HG03039 (cell line): ENCODE measurements at regions not wholly inside any gene's neighbourhood (a gene's known extent, or its start where the extent isn't known, plus 50 kb on each side); places are given as distances from the start of the nearest gene placed in this dataset.

ENCODE experiments used
- ATAC-seq: cut with Tn5 transposase; IDR thresholded peaks from one replicate; pipeline ENCODE4 v1.9.1; 2021; ENCODE audit warnings: mild to moderate bottlenecking, moderate library complexity; ENCODE audit not compliant: unreplicated experiment

GRCh38 chr9:16328349-16328748, 542.1 kb downstream of the BNC2 start:
- ATAC-seq = no peak

GRCh38 chr9:16329671-16330113, 540.8 kb downstream of the BNC2 start:
- ATAC-seq = no peak

- ATAC-seq = no peak
Measured at GRCh38 chr9:16331031-16331430, 539.4 kb downstream of the BNC2 start.

- ATAC-seq = no peak
Measured at GRCh38 chr9:16331527-16331926, 538.9 kb downstream of the BNC2 start.

GRCh38 chr9:16333691-16334090, 536.8 kb downstream of the BNC2 start:
- no peak for ATAC-seq

GRCh38 chr9:16335788-16336580, 534.5 kb downstream of the BNC2 start:
- ATAC-seq = no peak

- no peak for ATAC-seq
Measured at GRCh38 chr9:16336833-16337232, 533.6 kb downstream of the BNC2 start.

- no peak for ATAC-seq
Measured at GRCh38 chr9:16337322-16338029, 533.0 kb downstream of the BNC2 start.

- ATAC-seq = no peak
Measured at GRCh38 chr9:16341177-16341576, 529.3 kb downstream of the BNC2 start.

GRCh38 chr9:16342246-16343020, 528.0 kb downstream of the BNC2 start:
- ATAC-seq = no peak

- ATAC-seq = no peak
Measured at GRCh38 chr9:16343249-16344237, 526.9 kb downstream of the BNC2 start.

- ATAC-seq = no peak
Measured at GRCh38 chr9:16344343-16344742, 526.1 kb downstream of the BNC2 start.

GRCh38 chr9:16345902-16346301, 524.6 kb downstream of the BNC2 start:
- no peak for ATAC-seq

- ATAC-seq = no peak
Measured at GRCh38 chr9:16347886-16348285, 522.6 kb downstream of the BNC2 start.

GRCh38 chr9:16348531-16348930, 521.9 kb downstream of the BNC2 start:
- ATAC-seq = no peak

- ATAC-seq = no peak
Measured at GRCh38 chr9:16352251-16352650, 518.2 kb downstream of the BNC2 start.

- no peak for ATAC-seq
Measured at GRCh38 chr9:16352791-16353401, 517.6 kb downstream of the BNC2 start.

- ATAC-seq = no peak
Measured at GRCh38 chr9:16356196-16356765, 514.2 kb downstream of the BNC2 start.

- ATAC-seq = no peak
Measured at GRCh38 chr9:16357828-16358227, 512.6 kb downstream of the BNC2 start.

GRCh38 chr9:16358751-16359150, 511.7 kb downstream of the BNC2 start:
- no peak for ATAC-seq
